GDM1 (cell line): ENCODE measurements at regions not wholly inside any gene's neighbourhood (a gene's known extent, or its start where the extent isn't known, plus 50 kb on each side); places are given as distances from the start of the nearest gene placed in this dataset.
A peak's percentile ranks its signal among the peaks of the same experiment; 100 is the strongest.

Experiments used
- DNase-seq: peaks from one replicate; lab custom pipeline; 2025; lab: John Stamatoyannopoulos, UW

GRCh38 chr2:45255563-45255962 is 246.3 kb upstream of the SIX2 start:
- DNase-seq, result peak; percentile 15

DNA sequence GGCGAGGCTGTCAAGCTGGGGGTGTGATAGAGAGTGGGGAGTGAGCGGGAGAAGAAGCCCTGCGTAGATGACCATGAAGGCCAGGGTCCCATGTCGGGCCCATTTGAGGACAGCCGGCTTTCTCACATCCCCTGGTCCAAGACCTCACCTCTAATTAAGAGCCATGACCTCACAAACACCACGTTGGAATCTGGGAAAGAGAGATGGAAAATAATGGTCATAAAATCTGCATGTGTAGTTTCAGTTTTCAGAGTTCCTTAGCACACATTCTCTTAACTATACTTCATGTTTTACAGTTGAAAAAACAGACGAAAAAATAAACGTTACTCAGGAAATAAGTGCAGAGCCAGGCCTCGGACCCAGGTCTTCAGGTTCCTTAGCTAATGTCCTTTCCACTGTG is 244.8 kb upstream of the SIX2 start:
- DNase-seq, result no peak

- no peak for DNase-seq
These were observed 243.9 kb upstream of the SIX2 start for GRCh38 chr2:45253151-45253550.

DNA sequence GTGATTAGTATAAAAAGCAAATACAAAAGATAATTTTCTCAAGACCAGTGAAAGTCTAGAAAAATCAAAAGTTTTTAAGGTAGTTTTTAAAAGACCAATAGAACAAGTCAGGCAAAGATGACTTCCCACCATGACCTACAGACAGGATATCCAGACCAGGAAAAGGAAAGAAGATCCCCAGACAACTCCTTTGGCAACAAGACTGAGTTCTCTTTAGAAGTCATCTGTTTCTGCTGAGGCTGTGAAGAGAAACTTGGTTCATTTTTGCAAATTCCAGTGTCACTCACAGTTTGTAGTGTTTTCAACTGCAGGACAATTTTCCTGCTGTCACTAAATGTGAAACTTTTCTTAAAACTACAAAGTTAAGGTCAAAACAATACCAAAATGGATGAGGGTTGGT is 240.9 kb upstream of the SIX2 start:
- DNase-seq, result no peak

GRCh38 chr2:45248214-45248613 is 239.0 kb upstream of the SIX2 start:
- DNase-seq, result no peak

DNA sequence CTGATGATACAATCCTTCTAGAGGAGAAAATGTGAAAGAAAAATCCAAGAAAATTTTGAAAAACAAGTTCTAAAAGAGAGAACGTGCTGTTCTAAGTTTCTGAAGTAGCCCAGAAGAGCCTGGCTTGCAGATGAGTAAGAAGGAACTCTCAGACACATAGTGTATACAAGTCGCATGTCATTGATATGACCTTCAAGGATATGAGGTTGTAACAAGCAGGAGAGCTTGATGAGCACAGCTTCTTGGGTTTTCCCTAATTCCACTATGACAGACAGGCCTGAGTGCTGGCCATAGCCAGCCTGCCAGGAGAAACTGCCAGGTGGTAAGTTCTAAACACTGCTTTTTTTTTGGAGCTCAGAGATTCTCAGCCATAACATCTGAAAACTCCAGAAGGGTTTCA is 235.7 kb upstream of the SIX2 start:
- no peak for DNase-seq

GRCh38 chr2:45242161-45242741 is 233.0 kb upstream of the SIX2 start:
- no peak for DNase-seq

DNA sequence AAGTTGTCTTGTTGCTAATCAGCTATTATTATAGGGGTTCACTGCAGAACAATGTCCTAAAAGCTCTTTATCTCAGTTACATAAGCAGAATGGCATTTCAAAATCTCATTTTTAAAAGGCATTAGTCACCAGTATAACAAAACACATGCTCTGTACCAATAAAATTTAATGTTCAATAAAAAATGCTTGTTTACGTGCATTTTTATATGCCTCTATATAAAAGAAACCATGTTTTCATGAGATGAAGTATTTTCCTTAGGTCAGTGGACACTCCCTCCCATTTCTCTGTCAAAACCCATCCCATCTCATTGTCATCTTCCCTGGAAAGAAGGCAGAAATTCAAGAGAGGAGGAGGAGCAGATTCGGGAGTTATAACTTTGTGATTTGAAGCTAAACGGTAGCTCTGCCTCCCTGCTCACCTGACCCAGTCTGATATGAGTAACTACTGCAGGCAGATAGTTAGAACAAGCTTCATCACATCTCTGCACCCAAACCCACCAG is 231.9 kb upstream of the SIX2 start:
- no peak for DNase-seq

DNA sequence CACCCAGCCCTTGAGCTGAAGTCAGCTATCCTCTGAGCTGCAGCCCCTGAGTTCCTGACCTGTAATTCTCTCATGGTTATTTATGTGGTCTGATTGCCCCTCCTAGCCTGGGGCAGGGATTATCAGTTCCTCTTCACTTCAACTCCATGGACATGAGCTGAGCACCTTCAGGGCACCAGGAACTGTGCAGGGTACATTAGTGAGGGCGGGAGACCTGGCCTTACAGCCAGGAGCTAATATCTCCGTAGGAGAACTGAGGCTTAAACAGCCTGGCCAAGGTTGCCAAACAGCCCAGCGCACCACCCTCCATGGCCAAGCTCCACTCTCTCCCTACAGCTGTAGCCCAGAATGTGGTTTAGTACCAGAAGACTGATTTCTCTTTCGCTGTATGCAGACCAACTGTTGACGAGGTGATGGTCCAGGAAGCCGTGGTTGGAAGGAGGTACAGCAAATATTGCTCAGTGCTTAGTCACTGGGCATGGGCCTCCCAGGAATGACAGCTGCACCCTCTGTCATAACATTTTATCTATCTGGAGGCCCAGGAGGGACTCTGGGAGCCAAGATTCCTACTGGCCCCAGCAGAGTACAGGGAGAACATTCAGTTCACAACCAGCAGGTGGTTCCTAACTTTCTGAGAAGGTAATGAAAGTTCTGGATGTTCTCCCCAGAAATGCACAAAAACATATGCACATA is 228.7 kb upstream of the SIX2 start:
- peak; percentile 40 for DNase-seq

GRCh38 chr2:45237128-45237527 is 227.9 kb upstream of the SIX2 start:
- DNase-seq, result no peak

GRCh38 chr2:45236268-45236667 is 227.0 kb upstream of the SIX2 start:
- no peak for DNase-seq

GRCh38 chr2:45233301-45233700 is 224.0 kb upstream of the SIX2 start:
- DNase-seq, result no peak

GRCh38 chr2:45232818-45233217 is 223.6 kb upstream of the SIX2 start:
- no peak for DNase-seq

GRCh38 chr2:45229411-45229810 is 220.2 kb upstream of the SIX2 start:
- DNase-seq, result no peak

- DNase-seq, result no peak
These were observed 218.1 kb upstream of the SIX2 start for GRCh38 chr2:45227347-45227746.

- no peak for DNase-seq
These were observed 215.7 kb upstream of the SIX2 start for GRCh38 chr2:45224993-45225380.

DNA sequence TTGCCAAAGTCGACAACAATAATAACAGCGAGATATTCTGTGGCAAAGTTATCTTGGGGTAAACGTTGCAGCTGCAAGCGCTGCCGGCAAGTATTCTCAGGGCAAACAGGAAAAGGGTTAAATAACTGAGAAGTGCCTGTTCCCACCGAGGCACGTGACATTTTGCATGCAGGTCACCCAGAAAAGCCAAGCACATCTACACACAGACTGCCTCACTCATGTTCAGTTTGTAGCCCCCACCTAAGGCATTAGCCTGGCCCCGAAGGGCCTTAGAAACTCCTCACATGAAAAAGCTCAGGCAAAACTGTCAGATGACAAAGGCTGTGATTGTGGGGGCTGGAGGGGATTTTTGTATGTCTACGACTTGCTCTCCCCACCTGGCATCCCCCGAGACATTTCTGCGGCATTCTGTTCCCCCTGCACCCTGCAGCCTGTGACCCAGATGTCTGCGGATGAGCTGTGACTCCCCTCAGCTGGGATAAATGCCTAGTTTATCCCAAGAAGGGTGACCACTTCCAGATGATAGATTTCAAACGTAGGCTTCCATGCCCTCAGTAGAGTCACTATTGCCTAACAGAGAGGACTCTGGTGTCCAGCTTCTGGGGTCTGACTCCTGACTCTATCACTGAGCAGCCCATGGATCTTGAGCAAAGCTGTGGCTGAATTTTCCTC is 215.2 kb upstream of the SIX2 start:
- DNase-seq, result no peak

- no peak for DNase-seq
These were observed 214.3 kb upstream of the SIX2 start for GRCh38 chr2:45223531-45223930.

DNA sequence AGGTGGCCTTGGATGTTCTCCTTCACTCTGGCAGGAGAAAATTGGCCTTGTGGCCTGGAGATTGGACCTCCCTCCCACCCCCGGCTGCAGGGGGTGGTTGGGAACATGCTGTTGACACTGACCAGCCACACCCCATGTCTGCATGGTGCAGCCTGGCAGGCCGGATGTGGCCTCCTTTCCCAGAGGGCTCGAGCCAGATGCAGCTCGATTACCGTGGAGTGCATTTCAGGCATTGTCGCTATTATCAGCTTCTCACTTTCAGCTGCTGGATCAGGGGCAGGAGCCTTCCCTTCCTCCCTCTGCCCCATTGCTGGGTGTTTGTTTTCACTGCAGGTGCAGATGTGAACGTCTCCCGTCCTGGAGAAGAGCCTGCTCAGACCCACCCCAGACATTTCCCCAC is 211.0 kb upstream of the SIX2 start:
- no peak for DNase-seq

GRCh38 chr2:45218931-45219339 is 209.7 kb upstream of the SIX2 start:
- DNase-seq, result no peak

- DNase-seq, result no peak
These were observed 209.0 kb upstream of the SIX2 start for GRCh38 chr2:45218297-45218696.

GRCh38 chr2:45216118-45216517 is 206.9 kb upstream of the SIX2 start:
- DNase-seq, result no peak

DNA sequence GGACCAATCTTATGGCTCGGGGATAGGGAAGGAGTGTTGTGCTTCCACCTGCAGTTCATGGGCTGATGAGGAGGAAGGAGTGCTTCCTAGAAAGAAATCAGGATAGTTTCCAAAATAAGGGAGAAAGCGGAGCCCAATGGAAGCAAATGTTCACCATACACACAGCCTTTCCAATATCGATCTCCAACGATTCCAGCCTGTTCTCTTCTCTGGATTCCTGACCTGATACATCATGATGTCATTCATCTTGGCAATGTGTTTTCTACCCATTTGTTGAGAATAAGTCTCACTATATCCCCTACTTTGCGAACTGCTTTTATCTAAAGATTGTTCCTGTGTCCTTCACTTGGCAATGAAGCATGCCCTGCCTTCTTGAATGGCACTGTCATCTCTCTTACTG is 205.3 kb upstream of the SIX2 start:
- no peak for DNase-seq
